NCI-H2081 (cell line): ENCODE measurements at regions not wholly inside any gene's neighbourhood (a gene's known extent, or its start where the extent isn't known, plus 50 kb on each side); places are given as distances from the start of the nearest gene placed in this dataset.

ENCODE experiments used
- DNase-seq, 2 experiments: peaks; one replicate each; lab custom pipeline; 2025; lab: John Stamatoyannopoulos, UW

- DNase-seq = no peak
Observed at GRCh38 chr4:92106816-92107215, 196.9 kb upstream of the GRID2 start.

- no peak for DNase-seq
Observed at GRCh38 chr4:92111493-92111892, 192.3 kb upstream of the GRID2 start.

- DNase-seq = no peak
Observed at GRCh38 chr4:92112805-92113204, 191.0 kb upstream of the GRID2 start.

- no peak for DNase-seq
Observed at GRCh38 chr4:92120810-92121498, 182.8 kb upstream of the GRID2 start.

- no peak for DNase-seq
Observed at GRCh38 chr4:92122911-92123310, 180.9 kb upstream of the GRID2 start.

GRCh38 chr4:92128676-92129075 is 175.1 kb upstream of the GRID2 start:
- no peak for DNase-seq

- DNase-seq = no peak
Observed at GRCh38 chr4:92129408-92129994, 174.3 kb upstream of the GRID2 start.

- no peak for DNase-seq
Observed at GRCh38 chr4:92136434-92136833, 167.3 kb upstream of the GRID2 start.

- DNase-seq = no peak
Observed at GRCh38 chr4:92163348-92163747, 140.4 kb upstream of the GRID2 start.

GRCh38 chr4:92170340-92170739 is 133.4 kb upstream of the GRID2 start:
- DNase-seq = no peak

- no peak for DNase-seq
Observed at GRCh38 chr4:92172203-92172602, 131.6 kb upstream of the GRID2 start.

GRCh38 chr4:92175250-92175649 is 128.5 kb upstream of the GRID2 start:
- DNase-seq = no peak

GRCh38 chr4:92182006-92182735 is 121.6 kb upstream of the GRID2 start:
- DNase-seq = no peak

- no peak for DNase-seq
Observed at GRCh38 chr4:92182736-92183407, 120.9 kb upstream of the GRID2 start.

GRCh38 chr4:92183825-92184224 is 119.9 kb upstream of the GRID2 start:
- no peak for DNase-seq

GRCh38 chr4:92184566-92184965 is 119.2 kb upstream of the GRID2 start:
- DNase-seq = no peak

GRCh38 chr4:92186239-92186638 is 117.5 kb upstream of the GRID2 start:
- DNase-seq = no peak

- DNase-seq = no peak
Observed at GRCh38 chr4:92189146-92189545, 114.6 kb upstream of the GRID2 start.

GRCh38 chr4:92198711-92199110 is 105.1 kb upstream of the GRID2 start:
- DNase-seq = no peak

GRCh38 chr4:92199135-92199534 is 104.6 kb upstream of the GRID2 start:
- DNase-seq = no peak

- DNase-seq = no peak
Observed at GRCh38 chr4:92210906-92211305, 92.9 kb upstream of the GRID2 start.

- no peak for DNase-seq
Observed at GRCh38 chr4:92215476-92215875, 88.3 kb upstream of the GRID2 start.

GRCh38 chr4:92231511-92231910 is 72.3 kb upstream of the GRID2 start:
- no peak for DNase-seq
